ENCODE measurements at regions not wholly inside any gene's neighbourhood (a gene's known extent, or its start where the extent isn't known, plus 50 kb on each side); places are given as distances from the start of the nearest gene placed in this dataset.

- intact Hi-C loops (cut with DNase I): no loop called here
- no peak overlapping the region for H3K4me3 ChIP-seq
- no peaks in the 10 kb centered on the region for H3K9me3 ChIP-seq
- H3K27me3 ChIP-seq: no peaks in the 10 kb centered on the region
- no peaks in the 10 kb centered on the region for H3K4me1 ChIP-seq
- DNase-seq (ENCODE audit: low spot score in 2 of 2): no peak
- TF ChIP-seq, protein P1, sequence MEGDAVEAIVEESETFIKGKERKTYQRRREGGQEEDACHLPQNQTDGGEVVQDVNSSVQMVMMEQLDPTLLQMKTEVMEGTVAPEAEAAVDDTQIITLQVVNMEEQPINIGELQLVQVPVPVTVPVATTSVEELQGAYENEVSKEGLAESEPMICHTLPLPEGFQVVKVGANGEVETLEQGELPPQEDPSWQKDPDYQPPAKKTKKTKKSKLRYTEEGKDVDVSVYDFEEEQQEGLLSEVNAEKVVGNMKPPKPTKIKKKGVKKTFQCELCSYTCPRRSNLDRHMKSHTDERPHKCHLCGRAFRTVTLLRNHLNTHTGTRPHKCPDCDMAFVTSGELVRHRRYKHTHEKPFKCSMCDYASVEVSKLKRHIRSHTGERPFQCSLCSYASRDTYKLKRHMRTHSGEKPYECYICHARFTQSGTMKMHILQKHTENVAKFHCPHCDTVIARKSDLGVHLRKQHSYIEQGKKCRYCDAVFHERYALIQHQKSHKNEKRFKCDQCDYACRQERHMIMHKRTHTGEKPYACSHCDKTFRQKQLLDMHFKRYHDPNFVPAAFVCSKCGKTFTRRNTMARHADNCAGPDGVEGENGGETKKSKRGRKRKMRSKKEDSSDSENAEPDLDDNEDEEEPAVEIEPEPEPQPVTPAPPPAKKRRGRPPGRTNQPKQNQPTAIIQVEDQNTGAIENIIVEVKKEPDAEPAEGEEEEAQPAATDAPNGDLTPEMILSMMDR (IDR thresholded peaks at IDR 0.05): no peak
- no peaks in the 10 kb centered on the region for H3K36me3 ChIP-seq
- H3K27ac ChIP-seq: no peak overlapping the region
Observed at GRCh38 chr3:20861454-20861853, 675.4 kb upstream of the SGO1 start.

DNA sequence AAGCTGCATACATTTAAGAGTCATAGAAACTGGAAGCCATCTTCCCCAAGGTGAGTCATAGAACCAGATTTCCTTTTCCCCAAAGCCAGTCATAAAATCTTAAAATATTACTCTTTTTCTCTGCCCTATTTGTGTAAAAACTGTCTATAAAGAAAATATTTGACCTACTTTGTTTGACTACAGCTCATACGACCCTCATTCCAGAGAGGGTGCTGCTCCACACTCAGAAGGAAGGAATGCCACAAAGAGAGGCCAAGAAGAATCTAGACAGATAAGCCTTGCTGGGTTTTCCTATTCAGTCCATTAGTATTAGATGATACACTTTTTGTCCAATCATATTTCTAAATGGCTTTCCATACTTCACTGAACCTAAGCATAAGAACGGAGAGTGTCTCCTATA, 671.6 kb upstream of the SGO1 start:
- H3K4me1 ChIP-seq: no peaks in the 10 kb centered on the region
- DNase-seq (ENCODE audit: low spot score in 2 of 2): no peak
- H3K4me3 ChIP-seq: no peak overlapping the region
- TF ChIP-seq, protein P1 (IDR thresholded peaks at IDR 0.05): no peak
- intact Hi-C loops (cut with DNase I): no loop called here
- no peaks in the 10 kb centered on the region for H3K36me3 ChIP-seq
- no peaks in the 10 kb centered on the region for H3K27me3 ChIP-seq
- H3K27ac ChIP-seq: no peak overlapping the region
- H3K9me3 ChIP-seq: no peaks in the 10 kb centered on the region

- intact Hi-C loops (cut with DNase I): no loop called here
- TF ChIP-seq, protein P1 (IDR thresholded peaks at IDR 0.05): no peak
- H3K27ac ChIP-seq: no peak overlapping the region
Observed at GRCh38 chr3:20853890-20854289, 667.9 kb upstream of the SGO1 start.

GRCh38 chr3:20852712-20853111, 666.7 kb upstream of the SGO1 start:
- no peaks in the 10 kb centered on the region for H3K9me3 ChIP-seq

More at GRCh38 chr3:20853890-20854289, 667.9 kb upstream of the SGO1 start:
- Histone ChIP-seq H3K36me3 (no peaks in the 10 kb centered on the region), H3K4me3 (no peak overlapping the region), H3K27me3 (no peaks in the 10 kb centered on the region), H3K4me1 (no peaks in the 10 kb centered on the region), H3K9me3 (no peaks in the 10 kb centered on the region)
- no peak for DNase-seq (ENCODE audit: low spot score in 2 of 2)

DNA sequence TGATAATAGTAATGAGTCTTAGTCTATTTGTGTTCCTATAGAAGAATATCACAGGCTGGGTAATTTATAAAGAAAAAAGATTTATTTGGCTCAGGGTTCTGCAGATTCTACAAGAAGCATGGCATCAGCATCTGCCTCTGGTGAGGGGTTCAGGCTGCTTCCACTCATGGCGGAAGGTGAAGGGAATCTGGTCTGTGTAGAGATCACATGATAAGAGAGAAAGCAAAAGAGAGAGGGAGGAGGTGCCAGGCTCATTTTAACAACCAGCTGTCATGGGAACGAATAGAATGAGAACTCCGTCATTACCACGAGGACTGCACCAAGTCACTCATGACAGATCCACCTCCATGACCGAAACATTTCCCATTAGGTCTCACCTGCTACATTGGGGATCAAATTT, 664.0 kb upstream of the SGO1 start:
- H3K27ac ChIP-seq: no peak overlapping the region
- intact Hi-C loops (cut with DNase I): no loop called here

More at GRCh38 chr3:20852712-20853111, 666.7 kb upstream of the SGO1 start:
- Histone ChIP-seq H3K36me3 (no peaks in the 10 kb centered on the region), H3K27ac (no peak overlapping the region), H3K4me3 (no peak overlapping the region), H3K27me3 (no peaks in the 10 kb centered on the region), H3K4me1 (no peaks in the 10 kb centered on the region)
- intact Hi-C loops (cut with DNase I): no loop called here
- TF ChIP-seq, protein P1 (IDR thresholded peaks at IDR 0.05): no peak
- DNase-seq (ENCODE audit: low spot score in 2 of 2): no peak

More for the DNA sequence above, 664.0 kb upstream of the SGO1 start:
- H3K36me3 ChIP-seq: no peaks in the 10 kb centered on the region
- H3K4me1 ChIP-seq: no peaks in the 10 kb centered on the region
- no peaks in the 10 kb centered on the region for H3K27me3 ChIP-seq
- TF ChIP-seq, protein P1 (IDR thresholded peaks at IDR 0.05): no peak
- H3K4me3 ChIP-seq: no peak overlapping the region
- no peak for DNase-seq (ENCODE audit: low spot score in 2 of 2)
- H3K9me3 ChIP-seq: no peaks in the 10 kb centered on the region

All from ascending aorta (tissue), 2 donors.